ENCODE measurements at regions not wholly inside any gene's neighbourhood (a gene's known extent, or its start where the extent isn't known, plus 50 kb on each side); places are given as distances from the start of the nearest gene placed in this dataset.

- TF ChIP-seq, protein P1, sequence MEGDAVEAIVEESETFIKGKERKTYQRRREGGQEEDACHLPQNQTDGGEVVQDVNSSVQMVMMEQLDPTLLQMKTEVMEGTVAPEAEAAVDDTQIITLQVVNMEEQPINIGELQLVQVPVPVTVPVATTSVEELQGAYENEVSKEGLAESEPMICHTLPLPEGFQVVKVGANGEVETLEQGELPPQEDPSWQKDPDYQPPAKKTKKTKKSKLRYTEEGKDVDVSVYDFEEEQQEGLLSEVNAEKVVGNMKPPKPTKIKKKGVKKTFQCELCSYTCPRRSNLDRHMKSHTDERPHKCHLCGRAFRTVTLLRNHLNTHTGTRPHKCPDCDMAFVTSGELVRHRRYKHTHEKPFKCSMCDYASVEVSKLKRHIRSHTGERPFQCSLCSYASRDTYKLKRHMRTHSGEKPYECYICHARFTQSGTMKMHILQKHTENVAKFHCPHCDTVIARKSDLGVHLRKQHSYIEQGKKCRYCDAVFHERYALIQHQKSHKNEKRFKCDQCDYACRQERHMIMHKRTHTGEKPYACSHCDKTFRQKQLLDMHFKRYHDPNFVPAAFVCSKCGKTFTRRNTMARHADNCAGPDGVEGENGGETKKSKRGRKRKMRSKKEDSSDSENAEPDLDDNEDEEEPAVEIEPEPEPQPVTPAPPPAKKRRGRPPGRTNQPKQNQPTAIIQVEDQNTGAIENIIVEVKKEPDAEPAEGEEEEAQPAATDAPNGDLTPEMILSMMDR (IDR thresholded peaks at IDR 0.05), result no peak
- no peak for TF ChIP-seq POLR2A (IDR thresholded peaks at IDR 0.05)
Observed at GRCh38 chr1:58220836-58221472, 325.6 kb downstream of the OMA1 start.
